ENCODE measurements at regions not wholly inside any gene's neighbourhood (a gene's known extent, or its start where the extent isn't known, plus 50 kb on each side); places are given as distances from the start of the nearest gene placed in this dataset.
"Not testable (repeated sequence)": the region's sequence is repeated elsewhere in the genome, so short reads cannot be mapped to it uniquely, and the experiment has no call there.

DNA sequence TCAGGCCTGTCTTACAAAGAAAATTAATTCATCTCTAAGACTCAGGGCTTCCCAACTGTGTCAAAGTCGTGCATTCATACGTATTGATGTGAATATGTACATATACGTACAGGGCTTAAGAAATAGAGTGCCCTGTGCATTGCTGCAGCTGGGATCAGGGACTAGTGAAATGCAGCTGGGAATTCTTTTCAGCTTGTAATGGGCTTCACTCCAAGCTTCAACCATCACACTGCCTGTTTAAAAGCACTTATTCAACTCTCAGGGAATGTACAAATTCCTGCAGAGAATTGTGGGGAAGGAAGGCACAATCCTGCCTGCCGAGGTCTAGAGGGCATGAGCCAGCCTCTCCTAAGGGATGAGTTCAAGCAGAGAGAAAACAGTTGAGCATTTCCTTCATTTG lies 59.6 kb upstream of the MAN2A1 start:
- DNase-seq = no peak

DNA sequence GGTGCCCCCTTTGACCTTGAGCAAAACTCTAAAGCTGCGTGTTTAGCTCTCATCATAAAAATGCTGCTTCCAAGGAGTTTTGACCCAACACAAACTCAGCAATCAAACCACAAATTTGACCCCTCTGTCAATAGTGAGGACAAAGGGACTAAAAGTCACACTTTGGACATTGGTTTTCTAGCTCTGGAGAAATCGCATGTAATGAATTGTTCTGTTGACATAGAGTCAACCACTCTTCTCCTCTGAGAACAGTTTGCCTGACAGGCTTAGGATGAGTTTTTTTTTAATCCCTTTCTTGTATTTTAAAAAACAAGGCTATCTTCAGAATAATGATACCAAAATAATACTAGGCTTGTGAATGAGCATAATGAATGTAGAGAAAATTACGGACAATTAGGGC lies 61.1 kb upstream of the MAN2A1 start:
- DNase-seq = no peak

DNA sequence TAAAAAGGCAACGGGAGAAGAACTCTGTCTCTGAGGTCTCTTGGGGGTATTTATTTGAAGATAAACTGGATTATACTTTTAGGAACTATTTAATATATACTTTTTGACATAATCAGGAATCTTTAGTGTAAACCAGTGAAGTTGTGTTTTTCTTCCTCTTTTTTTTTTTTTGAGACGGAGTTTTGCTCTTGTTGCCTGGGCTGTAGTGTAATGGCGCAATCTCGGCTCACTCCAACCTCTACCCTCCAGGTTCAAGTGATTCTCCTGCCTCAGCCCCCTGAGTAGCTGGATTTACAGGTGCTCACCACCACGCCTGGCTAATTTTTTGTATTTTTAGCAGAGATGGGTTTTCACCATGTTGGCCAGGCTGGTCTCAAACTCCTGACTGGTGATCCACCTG lies 68.5 kb upstream of the MAN2A1 start:
- not testable (repeated sequence) for DNase-seq

DNA sequence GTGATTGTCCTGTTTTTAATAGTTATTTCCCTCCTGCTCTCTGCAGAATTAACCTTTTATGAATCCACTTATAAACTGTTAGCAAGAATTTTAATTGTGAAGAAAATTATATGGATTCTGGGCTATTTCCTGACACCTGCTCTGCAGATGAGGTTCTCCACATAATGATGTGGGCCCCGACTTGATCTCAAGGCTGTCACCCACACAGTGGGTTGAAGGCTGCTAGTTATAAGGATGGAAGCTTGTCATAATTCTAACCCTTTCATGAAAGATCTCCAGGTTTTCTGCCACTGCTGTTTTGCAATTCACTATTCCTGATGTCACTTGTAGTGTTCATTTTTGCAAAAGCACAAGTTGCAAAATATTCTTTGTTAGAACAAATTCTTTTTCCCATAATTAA lies 69.1 kb upstream of the MAN2A1 start:
- no peak for DNase-seq

DNA sequence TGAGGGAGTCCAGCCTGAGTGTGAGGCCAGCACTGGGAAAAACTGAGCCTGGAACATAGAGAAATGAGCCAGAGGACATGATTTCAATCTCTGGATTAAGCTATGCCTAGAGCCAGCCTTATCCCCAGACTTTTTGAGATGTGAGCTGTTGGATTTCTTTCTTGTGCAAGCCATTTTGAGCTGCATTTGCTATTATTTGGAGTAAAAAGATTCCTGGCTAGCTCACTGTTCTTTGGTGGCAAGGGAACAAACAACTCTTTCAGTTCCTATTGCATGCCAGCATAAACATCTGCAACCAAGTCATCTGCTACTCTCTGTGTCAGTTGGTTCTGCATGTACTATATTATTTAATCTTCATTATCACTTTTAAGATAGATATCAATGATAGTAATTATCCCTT lies 70.1 kb upstream of the MAN2A1 start:
- no peak for DNase-seq

DNA sequence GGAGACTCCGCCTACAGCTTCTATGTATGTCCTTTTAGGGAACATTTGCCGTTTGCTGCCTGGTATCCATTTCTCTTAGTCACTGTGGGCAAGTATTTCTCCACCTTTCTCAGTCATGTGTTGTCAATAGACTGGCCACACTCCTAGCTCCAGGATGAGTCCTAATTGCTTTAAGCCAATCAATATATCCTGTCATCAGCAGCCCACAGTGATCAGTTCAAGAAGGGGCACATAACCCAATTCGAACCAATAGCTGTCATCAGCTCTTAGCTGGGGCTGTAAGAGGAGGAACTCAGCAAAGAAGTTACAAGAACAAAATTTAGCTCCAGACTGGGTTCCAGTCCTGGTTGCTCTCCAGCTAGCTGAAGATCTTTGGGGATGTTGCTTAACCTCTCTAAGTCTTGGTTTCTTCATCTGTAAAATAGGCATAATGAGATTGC lies 70.7 kb upstream of the MAN2A1 start:
- no peak for DNase-seq

DNA sequence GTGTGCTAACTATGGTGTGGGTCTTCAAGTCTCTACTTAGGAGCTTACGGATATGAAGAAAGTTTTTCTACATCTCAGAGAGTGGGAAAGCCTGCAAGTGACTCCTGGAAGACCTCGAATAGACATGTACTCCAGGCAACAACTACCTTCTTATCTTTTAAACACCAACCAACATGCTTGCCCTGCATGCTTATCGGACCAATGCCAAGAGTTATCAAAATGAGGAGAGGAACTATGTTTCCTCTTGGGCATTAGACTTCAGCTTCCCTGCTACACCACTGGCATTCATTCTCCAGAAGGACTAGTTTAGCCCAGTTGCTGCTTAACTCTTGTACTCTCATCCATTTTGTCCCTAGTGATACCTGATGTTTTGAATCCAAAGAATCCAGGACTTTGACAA lies 74.7 kb upstream of the MAN2A1 start:
- no peak for DNase-seq

DNA sequence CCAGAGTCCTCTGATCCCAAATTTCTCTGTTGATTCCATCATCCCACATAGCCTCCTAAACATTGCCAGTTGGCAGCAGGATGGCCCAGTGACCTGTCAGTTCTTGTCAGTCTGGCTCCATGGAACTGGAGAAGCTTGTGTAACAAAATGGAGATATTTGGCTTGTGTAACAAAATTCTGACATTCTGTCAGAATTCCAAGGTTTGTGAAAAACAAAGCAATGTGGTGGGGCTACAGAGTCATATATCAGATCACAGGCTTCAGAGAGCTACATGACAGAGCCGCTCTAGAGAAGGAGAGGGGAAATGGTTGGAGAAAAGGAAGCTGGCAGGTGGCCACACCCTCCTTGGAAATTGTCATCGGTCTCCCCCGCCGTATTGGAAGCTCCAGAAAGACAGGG lies 75.4 kb upstream of the MAN2A1 start:
- no peak for DNase-seq

DNA sequence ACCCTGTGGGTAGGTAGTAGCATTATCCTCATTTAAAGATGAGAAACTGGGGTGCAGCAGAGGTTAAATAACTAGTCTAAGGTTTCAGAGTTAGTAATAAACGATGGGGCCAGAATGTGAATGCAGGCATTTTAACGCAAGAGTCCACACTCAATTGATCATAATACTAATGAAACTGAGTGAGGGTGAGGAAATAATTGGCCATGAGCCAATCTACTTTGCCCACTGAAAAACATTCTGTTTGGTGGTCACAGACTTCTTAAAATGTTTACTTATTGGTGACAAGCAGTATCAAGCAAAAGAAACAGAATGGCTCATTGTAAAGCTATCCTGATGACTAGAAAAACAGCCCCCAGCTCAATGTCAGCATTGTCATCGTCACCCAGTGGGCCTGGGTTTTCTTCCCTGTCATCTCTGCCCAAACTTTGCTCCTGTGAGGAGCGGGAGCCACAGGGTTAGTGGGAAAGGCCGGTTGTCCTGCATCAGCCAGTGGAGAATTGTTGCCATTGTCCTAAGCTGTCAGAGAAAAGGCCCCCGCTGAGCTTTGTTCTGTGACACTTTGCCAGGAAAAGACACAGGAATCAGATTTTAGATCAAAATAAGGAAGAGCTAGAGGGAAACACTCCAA lies 77.3 kb upstream of the MAN2A1 start:
- DNase-seq = no peak

DNA sequence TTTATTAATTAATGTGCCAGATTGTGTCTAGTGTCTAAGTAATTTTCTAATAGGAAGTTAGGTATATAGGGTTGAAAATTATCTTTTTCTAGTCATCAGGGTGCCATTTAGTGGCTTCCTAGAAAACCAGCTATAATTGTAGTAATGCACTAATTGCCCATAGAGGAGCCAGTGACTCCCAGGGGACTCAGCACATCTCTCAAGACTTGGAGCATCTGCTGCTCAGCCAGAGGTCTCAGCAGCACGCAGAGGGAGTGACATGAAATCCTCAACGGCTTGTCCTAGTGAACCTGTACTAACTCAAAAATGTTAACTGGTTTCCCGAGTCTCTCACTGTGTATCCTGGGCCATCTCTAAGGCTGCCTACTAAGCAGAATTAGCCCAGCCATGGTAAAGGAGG lies 78.2 kb upstream of the MAN2A1 start:
- DNase-seq = no peak

DNA sequence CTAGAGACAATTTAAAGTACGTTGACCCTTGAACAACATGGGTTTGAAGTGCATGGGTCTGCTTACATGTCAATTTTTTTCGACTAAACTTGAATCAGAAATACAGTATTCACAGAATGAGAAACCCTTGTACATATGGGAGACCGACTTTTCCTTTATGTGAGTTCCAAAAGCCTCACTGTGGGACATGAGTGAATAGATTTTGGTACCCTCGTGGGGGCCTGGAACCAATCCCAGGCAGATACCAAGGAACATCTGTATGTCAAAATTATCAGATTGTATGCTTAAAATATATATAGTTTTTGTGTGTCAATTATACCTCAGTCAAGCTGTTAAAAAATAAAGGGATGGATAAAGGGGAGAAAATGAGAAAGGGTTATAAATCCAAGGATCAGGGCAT lies 78.7 kb upstream of the MAN2A1 start:
- DNase-seq = no peak

DNA sequence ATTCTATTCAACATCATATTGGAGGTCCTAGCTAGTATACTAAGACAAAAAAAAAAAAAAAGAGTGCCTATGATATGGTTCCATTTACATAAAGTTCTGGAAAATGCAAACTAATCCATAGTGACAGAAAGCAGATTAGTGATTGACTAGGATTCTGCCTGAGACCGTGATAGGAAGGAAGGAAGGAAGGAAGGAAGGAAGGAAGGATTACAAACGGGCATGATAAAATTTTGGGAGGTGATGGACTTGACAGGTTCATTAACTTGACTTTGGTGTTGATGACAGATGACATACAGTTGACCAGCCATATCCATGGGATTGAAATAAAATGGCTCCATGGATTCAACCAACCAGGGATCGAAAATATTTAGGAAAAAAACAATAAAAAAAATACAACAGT lies 79.1 kb upstream of the MAN2A1 start:
- DNase-seq = no peak

DNA sequence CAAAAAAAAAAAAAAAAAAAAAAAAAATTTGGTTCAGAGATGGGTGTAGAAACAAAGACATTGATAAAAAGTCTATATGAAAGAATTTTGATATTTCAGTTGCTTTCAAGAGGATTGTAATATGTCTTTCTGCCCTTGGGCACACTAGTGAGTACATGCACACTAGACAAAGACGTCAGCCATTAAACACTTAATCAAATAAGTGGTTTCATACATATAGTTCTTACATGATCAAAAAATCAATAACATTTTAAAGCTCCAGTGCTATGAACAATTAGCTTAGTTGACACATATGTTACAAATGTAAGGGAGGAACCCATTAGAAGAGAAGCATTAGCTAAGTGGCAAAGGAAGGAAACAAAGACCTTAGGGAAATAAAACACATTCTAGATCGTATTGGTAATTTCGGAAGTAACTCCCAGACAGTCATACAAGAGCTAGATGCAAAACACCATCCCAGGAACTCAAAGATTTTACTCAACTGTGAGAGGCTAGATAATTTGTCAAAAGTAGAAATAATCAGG lies 84.5 kb upstream of the MAN2A1 start:
- no peak for DNase-seq

DNA sequence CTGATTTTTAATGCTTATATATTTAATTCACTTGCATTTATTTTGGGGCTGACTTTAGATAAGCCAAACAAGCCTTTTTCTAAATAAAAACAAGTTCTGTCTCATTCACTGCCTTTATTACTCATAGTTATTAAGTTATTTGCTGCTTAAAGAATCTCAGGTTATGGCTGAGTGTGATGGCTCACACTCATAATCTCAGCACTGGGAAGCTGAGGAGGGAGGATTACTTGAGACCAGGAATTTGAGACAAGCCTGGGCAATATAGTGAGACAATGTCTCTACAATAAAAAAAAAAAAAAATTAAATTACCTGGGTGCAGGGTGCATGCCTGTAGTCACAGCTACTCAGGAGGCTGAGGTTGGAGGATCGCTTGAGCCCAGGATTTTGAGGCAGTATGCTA lies 85.0 kb upstream of the MAN2A1 start:
- no peak for DNase-seq

DNA sequence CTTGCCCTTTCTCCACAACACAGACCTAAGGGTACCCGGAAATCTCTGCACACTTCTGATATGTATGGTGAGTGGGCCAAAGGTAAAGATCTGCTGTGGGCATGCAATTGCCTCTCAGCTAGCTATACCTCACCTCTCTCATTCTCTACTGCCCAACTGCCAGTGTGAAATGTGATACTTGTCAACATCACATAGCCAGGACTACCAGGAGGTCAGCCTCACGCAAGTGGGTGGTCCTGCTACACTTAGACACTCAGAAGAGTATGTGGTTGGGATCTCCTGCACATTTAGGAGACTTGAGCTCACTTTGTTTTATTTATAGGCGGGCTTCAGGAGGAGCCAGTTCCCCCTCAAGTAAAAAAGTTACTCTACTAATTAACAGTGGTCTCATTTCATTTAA lies 88.0 kb upstream of the MAN2A1 start:
- DNase-seq = no peak

DNA sequence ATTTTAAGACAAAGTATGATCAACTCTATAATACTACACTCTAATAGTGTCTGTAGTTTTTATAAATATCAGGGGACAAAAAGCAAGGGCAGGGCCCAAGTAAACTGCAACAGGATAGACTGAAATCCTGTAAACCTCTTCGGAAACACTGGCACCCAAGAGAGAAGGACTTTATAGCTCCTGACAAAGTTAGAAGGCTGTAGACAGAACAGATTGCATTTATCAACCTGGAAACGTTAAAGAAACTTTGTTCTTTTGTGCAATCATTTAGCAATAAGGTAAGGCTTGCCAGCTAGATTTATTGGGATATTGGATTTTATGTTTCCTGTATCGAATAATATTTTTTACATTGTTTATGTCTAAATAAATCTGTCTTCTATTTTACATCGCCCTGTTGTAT lies 91.8 kb upstream of the MAN2A1 start:
- no peak for DNase-seq

DNA sequence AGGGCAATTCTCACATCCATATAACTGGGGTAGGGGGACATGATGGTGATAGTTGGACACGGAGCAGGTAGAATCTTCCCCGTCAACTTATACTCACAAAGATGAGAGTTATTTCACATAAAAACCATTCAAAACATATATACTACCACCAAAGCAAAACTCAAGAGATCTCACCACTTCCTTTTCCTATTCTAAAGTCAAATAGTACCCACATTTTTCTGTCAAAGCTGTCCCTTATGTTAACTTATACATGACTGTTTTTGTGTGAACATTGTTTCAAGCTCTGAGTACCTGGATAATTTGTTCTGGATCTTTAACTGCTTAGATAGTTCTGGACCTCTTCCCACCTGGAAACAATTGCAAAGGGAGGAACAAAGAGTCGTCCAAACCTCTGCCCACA lies 95.5 kb upstream of the MAN2A1 start:
- no peak for DNase-seq

DNA sequence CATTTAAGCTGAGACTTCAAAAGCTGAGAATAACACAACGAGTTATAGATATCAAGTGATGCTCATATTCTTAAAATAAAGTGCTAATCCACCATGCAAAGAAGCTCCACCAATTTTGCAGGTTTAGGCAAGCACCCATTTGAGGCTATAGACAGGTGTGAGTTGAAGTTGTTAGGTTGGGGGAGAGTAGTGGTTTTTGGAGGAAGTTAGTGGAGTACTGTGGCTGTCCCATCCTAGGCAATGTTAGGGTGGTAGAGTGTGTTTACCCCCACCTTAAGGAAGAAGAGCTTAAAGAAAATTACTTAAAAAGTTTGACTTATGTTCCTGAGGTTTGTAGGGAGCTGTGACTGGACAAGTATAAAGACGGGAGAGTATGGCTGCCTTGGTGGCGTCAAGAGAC lies 98.9 kb upstream of the MAN2A1 start:
- no peak for DNase-seq

DNA sequence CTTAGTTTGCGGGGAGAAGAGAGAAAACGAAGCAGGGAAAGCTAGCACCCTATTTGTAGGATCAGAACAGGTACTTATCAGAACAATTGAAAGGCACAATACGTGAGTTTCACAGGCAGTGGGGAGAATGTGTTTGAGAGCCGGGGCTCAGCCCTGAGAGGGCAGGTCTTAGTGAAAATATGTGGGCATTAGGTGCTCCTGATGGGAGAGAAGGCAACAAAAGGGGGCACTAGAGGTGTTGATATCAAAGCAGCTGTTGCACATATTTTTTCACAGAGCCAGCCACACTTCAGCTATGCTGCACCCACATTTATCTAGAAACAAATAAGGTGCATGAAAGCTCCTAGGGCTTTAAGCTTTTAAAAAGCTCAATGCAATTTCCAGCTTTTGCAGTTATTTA lies 99.7 kb upstream of the MAN2A1 start:
- peak in 3 of 6 experiments; percentile 5 to 18 (median 7) for DNase-seq

DNA sequence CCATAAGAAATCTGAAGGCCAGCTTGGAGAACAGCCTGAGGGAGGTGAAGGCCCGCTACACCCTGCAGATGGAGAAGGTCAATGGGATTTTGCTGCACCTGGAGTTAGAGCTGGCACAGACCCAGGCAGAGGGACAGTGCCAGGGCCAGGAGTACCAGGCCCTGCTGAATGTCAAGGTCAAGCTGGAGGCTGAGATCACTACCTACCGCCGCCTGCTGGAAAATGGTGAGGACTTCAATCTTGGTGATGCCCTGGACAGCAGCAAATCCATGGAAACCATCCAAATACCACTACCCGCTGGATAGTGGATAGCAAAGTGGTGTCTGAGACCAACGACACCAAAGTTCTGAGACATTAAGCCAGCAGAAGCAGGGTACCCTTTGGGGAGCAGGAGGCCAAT lies 100.5 kb upstream of the MAN2A1 start:
- DNase-seq = no peak

DNA sequence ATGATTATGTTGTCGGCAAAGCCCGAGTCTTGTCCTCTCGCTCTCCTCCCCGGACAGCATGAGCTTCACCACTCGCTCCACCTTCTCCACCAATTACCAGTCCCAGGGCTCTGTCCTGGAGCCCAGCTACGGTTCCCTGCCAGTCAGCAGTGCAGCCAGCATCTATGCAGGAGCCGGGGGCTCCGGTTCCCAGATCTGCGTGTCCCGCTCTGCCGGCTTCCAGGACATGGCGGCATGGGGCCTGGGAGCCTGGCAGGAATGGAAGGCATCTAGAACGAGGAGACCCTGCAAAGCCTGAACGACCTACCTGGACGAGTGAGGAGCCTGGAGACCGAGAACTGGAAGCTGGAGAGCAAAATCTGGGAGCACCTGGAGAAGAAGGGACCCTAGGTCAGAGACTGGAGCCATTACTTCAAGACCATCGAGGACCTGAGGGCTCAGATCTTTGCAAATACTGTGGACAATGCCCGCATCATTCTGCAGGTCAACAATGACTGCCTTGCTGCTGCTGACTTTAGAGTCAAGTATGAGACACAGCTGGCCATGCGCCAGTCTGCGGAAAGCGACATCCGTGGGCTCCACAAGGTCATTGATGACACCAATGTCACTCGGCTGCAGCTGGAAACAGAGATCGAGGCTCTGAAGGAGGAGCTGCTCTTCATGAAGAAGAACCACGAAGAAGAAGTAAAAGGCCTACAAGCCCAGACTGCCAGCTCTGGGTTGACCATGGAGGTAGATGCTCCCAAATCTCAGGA lies 101.3 kb upstream of the MAN2A1 start:
- DNase-seq = no peak

DNA sequence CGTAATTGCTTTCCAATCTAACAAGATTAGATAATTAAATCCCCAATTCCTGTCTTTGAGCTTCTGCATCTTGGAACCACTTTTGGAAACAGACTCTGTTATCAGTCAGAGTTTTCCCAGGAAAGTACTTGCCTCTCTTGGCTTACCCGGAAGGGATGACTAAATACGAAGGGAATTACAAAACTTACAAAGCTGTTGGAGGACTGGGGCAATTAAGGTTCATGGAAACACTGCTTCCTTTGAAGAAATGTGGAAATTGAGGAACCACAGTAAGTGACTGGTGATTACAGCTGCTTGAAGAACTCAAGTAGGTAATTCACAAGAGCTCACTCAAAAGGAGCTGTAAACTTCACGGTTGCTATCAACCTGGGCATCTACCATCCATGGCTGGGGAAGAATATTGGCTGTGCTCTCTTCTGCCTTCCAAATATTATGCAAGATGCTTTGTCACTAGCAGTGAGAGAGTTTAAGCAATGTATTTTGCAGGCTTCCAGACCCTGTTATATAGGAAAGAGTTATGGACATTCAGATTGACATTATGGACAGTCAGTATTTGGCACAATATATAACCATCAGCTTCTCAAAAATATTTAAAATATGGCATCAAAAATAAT lies 104.6 kb upstream of the MAN2A1 start:
- no peak for DNase-seq

DNA sequence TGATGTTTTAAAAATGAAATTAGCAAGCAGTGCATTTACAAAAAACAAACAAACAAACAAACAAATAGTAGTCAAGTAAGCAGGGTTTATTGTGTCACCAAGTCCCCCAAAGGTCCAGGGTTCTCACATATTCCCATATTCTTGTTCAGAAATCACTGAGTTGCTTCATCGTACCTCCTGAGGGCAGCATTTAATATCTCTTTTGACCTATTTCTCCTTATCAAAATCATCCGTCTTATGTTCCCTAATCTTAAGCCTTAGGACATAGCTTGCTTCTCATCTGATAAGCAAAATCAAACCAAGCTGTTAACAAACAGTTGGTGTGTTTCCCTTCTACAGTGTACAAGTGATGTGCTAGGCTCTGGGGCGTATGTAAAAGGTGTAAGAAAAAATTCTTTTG lies 109.5 kb upstream of the MAN2A1 start:
- DNase-seq = no peak

DNA sequence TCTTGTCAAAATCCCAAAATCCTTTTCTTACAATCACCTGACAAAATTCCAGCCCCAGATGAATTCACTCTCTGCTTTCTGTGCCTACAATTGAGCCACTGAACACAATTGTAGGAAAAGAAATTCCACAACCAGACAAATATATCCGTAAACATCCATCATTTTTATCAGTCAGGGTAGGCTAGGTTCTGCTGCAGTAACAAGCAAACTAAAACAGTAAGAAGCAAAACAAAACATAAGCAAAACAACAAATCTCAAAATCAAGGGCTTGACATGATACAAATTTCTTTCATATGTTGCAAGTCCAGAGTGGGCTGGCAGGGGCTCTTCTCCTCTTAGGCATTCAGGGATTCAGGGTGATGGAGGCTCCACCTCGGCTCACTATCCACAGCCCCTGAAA lies 114.2 kb upstream of the MAN2A1 start:
- DNase-seq = no peak

All from stimulated activated naive CD4-positive, alpha-beta T cell (primary cell).